ENCODE measurements at regions not wholly inside any gene's neighbourhood (a gene's known extent, or its start where the extent isn't known, plus 50 kb on each side); places are given as distances from the start of the nearest gene placed in this dataset.

DNA sequence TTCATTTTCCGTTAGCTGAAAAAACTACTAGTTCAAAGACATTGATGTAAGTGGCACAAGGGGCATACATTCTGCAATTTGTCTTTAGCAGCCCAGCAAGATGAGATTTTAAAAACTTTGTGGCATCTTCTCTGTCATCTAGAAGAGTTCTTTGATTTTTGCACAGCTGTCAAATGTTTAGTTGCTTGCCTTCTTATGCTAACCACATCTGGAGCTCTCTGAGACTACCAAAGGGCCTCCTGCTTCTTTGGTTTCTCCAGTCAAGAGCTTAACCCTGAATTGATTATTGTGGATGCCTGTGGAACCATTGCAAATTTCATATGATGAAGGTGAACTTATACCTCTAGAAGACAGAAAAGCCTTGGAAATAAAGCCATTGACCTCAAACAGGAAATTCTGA, 468.7 kb upstream of the RGMA start:
- DNase-seq (ENCODE audit: low read depth, low spot score) (no peak), ATAC-seq (no peak)
- POLR2A ChIA-PET: no interaction called here
- CTCF ChIA-PET: no interaction called here
- Histone ChIP-seq H2AFZ (ENCODE audit: low read depth, low read length, poor library complexity, severe bottlenecking) (no peak overlapping the region), H3K4me3 (replicated peaks in 1 of 2; ENCODE audit: low read depth in 1 of 2, low read length in 2 of 2) (no peak overlapping the region), H4K20me1 (ENCODE audit: insufficient read depth) (no peaks in the 10 kb centered on the region), H3K9ac (ENCODE audit: low read length) (no peak overlapping the region), H3K27ac (ENCODE audit: low read depth, low read length) (no peak overlapping the region), H3K9me2 (ENCODE audit: insufficient read depth) (no peaks in the 10 kb centered on the region), H3K79me2 (ENCODE audit: insufficient read depth, low read length) (no peaks in the 10 kb centered on the region), H3K4me2 (ENCODE audit: low read length) (no peak overlapping the region), H3K27me3 (ENCODE audit: insufficient read depth, low read length) (no peaks in the 10 kb centered on the region), H3K36me3 (ENCODE audit: control insufficient read depth in 1 of 2, insufficient read depth in 2 of 2, low read length in 2 of 2) (no peaks in the 10 kb centered on the region), H3K9me3 (ENCODE audit: control insufficient read depth in 1 of 2, insufficient read depth in 1 of 2, low read depth in 1 of 2, low read length in 2 of 2) (no peaks in the 10 kb centered on the region), H3K4me1 (ENCODE audit: control insufficient read depth in 1 of 2, insufficient read depth in 2 of 2, low read length in 2 of 2) (no peaks in the 10 kb centered on the region)
- RAD21 ChIA-PET (ENCODE audit: low non-redundant PET in 1 of 2, low total read pairs in 2 of 2, uncharacterized antibody in 2 of 2, unreplicated experiment in 2 of 2): no interaction called here
- intact Hi-C loops (cut with micrococcal nuclease): no loop called here
- no TSS peak for BruUV-seq (replicated peaks)
- no peak for TF ChIP-seq SRF (IDR thresholded peaks at IDR 0.05; ENCODE audit: low read depth)
- TF ChIP-seq FOSL1 (IDR thresholded peaks at IDR 0.05; ENCODE audit: low read depth): no peak
- no peak for TF ChIP-seq ZFX (IDR thresholded peaks at IDR 0.05)
- TF ChIP-seq YY1 (IDR thresholded peaks at IDR 0.05; ENCODE audit: extremely low read depth, insufficient replicate concordance, low read depth, low read length): no peak
- TF ChIP-seq POLR2A (IDR thresholded peaks at IDR 0.05; ENCODE audit: borderline replicate concordance, extremely low read depth, insufficient read depth, insufficient read length): no peak
- no peak for TF ChIP-seq SIN3A (IDR thresholded peaks at IDR 0.05; ENCODE audit: low read depth)
- no peak for TF ChIP-seq EZH2phosphoT487 (IDR thresholded peaks at IDR 0.05; ENCODE audit: borderline replicate concordance)
- TF ChIP-seq, protein P1, sequence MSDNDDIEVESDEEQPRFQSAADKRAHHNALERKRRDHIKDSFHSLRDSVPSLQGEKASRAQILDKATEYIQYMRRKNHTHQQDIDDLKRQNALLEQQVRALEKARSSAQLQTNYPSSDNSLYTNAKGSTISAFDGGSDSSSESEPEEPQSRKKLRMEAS (IDR thresholded peaks at IDR 0.05): no peak
- TF ChIP-seq POLR2AphosphoS5 (IDR thresholded peaks at IDR 0.05; ENCODE audit: low read depth, low read length): no peak

DNA sequence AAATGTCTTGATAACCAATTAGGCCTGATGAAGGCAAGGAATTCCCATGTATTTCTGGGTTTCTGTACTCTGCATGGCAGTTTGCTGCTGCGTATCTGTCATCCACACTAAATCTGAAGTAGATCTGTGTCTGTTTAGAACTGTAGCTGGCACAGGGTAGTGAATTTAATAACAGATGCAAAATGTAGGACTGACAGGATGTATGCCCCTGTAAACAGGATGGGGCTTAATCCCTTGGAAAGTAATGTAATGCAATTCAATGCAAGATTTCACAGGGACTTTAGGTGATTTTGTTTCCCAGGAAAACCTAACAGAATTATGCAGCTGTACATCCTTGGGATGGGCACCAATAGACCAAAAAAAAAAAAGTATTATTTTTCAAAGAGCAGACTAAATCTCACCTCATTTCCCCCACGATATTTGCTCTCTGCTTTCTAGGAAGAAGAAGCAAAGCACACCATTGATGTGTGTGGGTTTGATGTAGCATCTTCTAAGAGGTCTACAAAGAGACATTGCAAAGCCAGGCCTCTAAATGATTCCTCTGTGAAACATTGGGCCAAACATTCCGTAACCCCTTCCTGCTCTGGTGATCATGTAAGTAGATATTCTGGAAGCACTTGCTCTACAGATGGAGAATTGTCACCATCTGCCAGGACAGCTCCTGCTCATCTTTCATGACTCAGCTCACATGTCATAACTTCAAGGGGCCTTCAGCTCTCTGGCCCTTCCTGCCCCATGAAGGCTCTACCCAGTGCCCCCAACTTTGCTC, 464.3 kb upstream of the RGMA start:
- H3K36me3 ChIP-seq (ENCODE audit: control insufficient read depth in 1 of 2, insufficient read depth in 2 of 2, low read length in 2 of 2): no peaks in the 10 kb centered on the region
- no peaks in the 10 kb centered on the region for H3K9me3 ChIP-seq (ENCODE audit: control insufficient read depth in 1 of 2, insufficient read depth in 1 of 2, low read depth in 1 of 2, low read length in 2 of 2)
- H3K4me3 ChIP-seq (replicated peaks in 1 of 2; ENCODE audit: low read depth in 1 of 2, low read length in 2 of 2): no peak overlapping the region
- ATAC-seq: no peak
- no peak overlapping the region for H3K4me2 ChIP-seq (ENCODE audit: low read length)
- no peaks in the 10 kb centered on the region for H3K27me3 ChIP-seq (ENCODE audit: insufficient read depth, low read length)
- H4K20me1 ChIP-seq (ENCODE audit: insufficient read depth): no peaks in the 10 kb centered on the region
- H3K79me2 ChIP-seq (ENCODE audit: insufficient read depth, low read length): no peaks in the 10 kb centered on the region
- BruUV-seq (replicated peaks): no TSS peak
- no peaks in the 10 kb centered on the region for H3K9me2 ChIP-seq (ENCODE audit: insufficient read depth)
- ChIA-PET CTCF (no interaction called here), RAD21 (ENCODE audit: low non-redundant PET in 1 of 2, low total read pairs in 2 of 2, uncharacterized antibody in 2 of 2, unreplicated experiment in 2 of 2) (no interaction called here), POLR2A (no interaction called here)
- intact Hi-C loops (cut with micrococcal nuclease): no loop called here
- no peaks in the 10 kb centered on the region for H3K4me1 ChIP-seq (ENCODE audit: control insufficient read depth in 1 of 2, insufficient read depth in 2 of 2, low read length in 2 of 2)
- no peak overlapping the region for H3K27ac ChIP-seq (ENCODE audit: low read depth, low read length)
- no peak for DNase-seq (ENCODE audit: low read depth, low spot score)
- no peak overlapping the region for H3K9ac ChIP-seq (ENCODE audit: low read length)
- H2AFZ ChIP-seq (ENCODE audit: low read depth, low read length, poor library complexity, severe bottlenecking): no peak overlapping the region
- TF ChIP-seq, protein P2, sequence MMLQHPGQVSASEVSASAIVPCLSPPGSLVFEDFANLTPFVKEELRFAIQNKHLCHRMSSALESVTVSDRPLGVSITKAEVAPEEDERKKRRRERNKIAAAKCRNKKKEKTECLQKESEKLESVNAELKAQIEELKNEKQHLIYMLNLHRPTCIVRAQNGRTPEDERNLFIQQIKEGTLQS (IDR thresholded peaks at IDR 0.05): no peak
- TF ChIP-seq, protein P3, sequence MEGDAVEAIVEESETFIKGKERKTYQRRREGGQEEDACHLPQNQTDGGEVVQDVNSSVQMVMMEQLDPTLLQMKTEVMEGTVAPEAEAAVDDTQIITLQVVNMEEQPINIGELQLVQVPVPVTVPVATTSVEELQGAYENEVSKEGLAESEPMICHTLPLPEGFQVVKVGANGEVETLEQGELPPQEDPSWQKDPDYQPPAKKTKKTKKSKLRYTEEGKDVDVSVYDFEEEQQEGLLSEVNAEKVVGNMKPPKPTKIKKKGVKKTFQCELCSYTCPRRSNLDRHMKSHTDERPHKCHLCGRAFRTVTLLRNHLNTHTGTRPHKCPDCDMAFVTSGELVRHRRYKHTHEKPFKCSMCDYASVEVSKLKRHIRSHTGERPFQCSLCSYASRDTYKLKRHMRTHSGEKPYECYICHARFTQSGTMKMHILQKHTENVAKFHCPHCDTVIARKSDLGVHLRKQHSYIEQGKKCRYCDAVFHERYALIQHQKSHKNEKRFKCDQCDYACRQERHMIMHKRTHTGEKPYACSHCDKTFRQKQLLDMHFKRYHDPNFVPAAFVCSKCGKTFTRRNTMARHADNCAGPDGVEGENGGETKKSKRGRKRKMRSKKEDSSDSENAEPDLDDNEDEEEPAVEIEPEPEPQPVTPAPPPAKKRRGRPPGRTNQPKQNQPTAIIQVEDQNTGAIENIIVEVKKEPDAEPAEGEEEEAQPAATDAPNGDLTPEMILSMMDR (IDR thresholded peaks at IDR 0.05 in 2 of 3, conservative IDR thresholded peaks at IDR 0.05 in 1 of 3; ENCODE audit: borderline replicate concordance in 1 of 3, insufficient read depth in 1 of 3, low read depth in 2 of 3, low read length in 2 of 3): no peak
- TF ChIP-seq SP1 (IDR thresholded peaks at IDR 0.05; ENCODE audit: low read depth) (no peak), JUND (IDR thresholded peaks at IDR 0.05) (no peak), RAD21 (IDR thresholded peaks at IDR 0.05; ENCODE audit: low read depth) (no peak), YY1 (IDR thresholded peaks at IDR 0.05; ENCODE audit: extremely low read depth, insufficient replicate concordance, low read depth, low read length) (no peak), SIN3A (IDR thresholded peaks at IDR 0.05; ENCODE audit: low read depth) (no peak), EZH2 (IDR thresholded peaks at IDR 0.05) (no peak), FOSL1 (IDR thresholded peaks at IDR 0.05; ENCODE audit: low read depth) (no peak), CEBPB (IDR thresholded peaks at IDR 0.05; ENCODE audit: low read depth) (no peak), ZFX (IDR thresholded peaks at IDR 0.05) (no peak), POLR2A (IDR thresholded peaks at IDR 0.05; ENCODE audit: borderline replicate concordance, extremely low read depth, insufficient read depth, insufficient read length) (no peak), ELF1 (IDR thresholded peaks at IDR 0.05; ENCODE audit: borderline replicate concordance, low read depth) (no peak), CBX3 (IDR thresholded peaks at IDR 0.05; ENCODE audit: low read depth) (no peak)
- TF ChIP-seq, protein P1 (IDR thresholded peaks at IDR 0.05): no peak
